HG02798 (cell line): ENCODE measurements at regions not wholly inside any gene's neighbourhood (a gene's known extent, or its start where the extent isn't known, plus 50 kb on each side); places are given as distances from the start of the nearest gene placed in this dataset.
A peak's percentile ranks its signal among the peaks of the same experiment; 100 is the strongest.
"Not testable (repeated sequence)": the region's sequence is repeated elsewhere in the genome, so short reads cannot be mapped to it uniquely, and the experiment has no call there.

Source experiments
- ATAC-seq: cut with Tn5 transposase; IDR thresholded peaks from one replicate; pipeline ENCODE4 v1.9.1; 2021; ENCODE audit warnings: mild to moderate bottlenecking; ENCODE audit not compliant: unreplicated experiment, poor library complexity

DNA sequence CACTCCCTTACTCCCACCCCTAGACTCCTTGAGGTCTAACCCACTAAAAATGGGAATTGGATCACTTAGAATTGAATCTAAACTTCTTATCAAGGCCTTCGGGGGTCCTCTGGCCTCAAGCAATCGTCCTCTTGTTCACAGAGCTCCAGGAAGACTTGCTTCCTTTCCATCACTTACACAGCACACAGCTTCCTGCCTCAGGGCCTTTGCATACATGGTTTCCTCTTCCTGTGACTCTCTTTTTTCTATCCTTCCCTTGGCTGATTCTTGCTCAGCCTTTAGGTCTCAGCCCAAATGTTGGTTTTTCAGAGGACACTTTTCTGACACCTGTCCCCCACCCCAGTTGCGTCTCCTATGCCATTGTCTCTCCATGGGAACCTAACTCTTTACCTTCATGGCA, 50.0 kb upstream of the ALDH1B1 start:
- ATAC-seq = no peak

GRCh38 chr9:38342096-38342495, 50.4 kb upstream of the ALDH1B1 start:
- no peak for ATAC-seq

DNA sequence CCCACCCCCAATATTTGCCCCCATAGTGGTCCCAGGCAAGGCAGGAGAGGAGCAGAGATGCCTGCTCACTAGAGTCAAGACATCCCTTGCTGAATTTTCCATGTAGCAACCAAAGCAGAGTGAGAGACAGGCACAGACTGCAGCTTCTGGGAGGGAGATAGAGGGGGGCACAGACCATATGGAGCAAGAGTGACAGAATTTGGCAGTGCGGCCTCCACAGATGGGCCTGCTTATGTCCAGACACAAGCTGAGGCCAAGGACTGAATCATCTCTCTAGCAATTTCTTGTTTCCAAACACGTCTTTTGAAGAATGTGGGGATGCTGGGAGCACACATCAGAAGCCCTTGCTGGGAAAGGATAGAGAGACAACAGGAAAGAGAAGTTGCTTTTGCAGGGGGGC, 53.0 kb upstream of the ALDH1B1 start:
- ATAC-seq = no peak

DNA sequence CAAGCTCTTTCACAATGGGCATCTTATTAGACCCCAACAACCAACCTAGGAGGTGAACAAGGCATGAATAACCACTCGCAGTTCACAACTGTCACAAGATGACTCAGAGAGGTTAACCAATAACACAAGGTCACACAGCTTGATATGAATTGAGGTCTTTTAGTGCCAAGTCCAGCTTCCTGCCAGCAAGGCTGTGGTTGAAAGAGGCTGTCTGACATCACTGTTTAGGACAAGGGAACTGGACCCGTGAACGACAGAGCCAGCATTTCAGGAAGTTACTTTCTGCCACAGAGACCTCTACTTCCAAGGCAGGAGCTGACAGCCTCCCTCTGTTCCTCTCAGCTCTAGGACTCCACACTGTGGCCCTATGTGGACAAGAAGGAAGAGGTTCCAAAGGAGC, 53.4 kb upstream of the ALDH1B1 start:
- no peak for ATAC-seq

DNA sequence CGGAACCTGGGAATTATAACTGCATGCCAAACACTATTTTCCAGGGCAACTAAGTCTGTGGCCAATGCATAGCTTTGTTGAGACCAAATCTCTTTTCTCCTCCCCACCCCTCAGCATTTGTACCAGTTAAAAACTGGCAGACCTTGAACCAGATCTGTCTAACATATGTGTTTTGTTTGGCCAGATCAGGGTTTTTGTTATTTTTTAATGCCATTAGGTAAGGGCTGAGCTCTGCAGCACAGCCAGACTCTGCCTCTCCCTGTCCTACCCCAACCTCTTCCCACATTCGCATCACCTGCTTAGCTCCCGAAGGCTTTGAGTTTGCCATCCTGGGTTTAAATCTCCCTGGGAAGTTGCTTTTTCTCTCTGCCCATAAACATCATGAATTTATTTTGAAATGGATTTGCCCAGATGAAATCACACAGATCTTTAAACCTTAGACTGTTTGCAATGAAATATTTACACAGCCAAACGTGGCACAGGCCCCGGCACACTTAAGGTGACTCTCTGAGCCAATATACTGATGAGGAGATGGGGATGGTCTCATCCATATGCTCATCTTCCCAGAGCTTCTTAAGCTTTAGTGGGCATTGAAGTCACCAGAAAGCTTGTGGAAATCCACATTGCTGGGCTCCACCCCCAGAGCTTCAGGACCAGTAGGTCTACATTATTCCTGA, 54.0 kb upstream of the ALDH1B1 start:
- ATAC-seq = no peak

DNA sequence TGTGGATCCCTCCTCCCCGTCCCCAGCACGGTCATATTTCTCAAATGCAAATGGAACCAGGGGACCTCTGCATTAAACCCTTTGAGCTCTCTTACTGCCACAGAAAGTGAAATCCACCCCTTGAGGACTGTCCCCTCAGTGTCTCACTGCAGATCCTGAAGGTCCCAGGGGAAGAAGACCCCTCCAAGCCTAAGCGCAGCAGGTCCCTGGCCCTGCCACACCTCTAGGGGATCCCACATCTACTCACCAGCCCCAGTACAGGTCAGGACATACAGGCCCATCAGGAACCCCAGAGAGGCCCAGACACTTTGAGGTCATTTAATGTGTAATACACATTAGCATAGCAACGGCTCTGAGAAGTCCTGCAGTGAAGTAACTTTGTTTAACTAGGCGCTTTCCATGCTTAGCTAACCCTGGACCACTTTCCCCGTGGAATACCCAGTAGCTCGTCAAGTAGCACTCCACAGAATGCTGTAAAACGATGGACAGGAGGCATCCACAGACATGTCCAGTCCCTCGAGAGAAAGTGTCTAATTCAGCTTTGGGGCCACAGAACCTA, 54.7 kb upstream of the ALDH1B1 start:
- ATAC-seq = no peak

DNA sequence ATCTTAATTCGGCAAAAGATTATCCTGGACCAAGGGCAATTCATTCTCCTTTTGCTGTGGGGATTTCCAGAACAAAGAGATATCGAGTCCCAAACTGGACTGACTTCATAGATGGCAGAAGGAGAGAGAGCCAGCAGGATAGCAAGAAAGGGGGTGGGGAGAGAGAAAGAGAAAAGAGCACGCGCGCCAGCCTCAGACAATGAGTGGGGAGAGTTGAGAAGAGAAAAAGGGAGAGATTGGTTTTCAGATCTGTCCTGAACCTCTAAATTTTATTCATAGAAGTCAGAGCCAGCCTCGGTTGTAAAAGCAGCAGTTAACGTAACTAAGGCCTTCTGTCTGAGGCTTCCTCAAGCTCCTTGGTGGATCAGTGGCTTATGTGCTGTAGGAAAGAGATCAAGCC, 55.3 kb upstream of the ALDH1B1 start:
- no peak for ATAC-seq

- no peak for ATAC-seq
Measured at GRCh38 chr9:38336341-38336740, 56.2 kb upstream of the ALDH1B1 start.

GRCh38 chr9:38335686-38336085, 56.8 kb upstream of the ALDH1B1 start:
- ATAC-seq = no peak

- ATAC-seq = no peak
Measured at GRCh38 chr9:38334234-38334633, 58.3 kb upstream of the ALDH1B1 start.

- ATAC-seq = no peak
Measured at GRCh38 chr9:38333047-38333446, 59.5 kb upstream of the ALDH1B1 start.

GRCh38 chr9:38332625-38333024, 59.9 kb upstream of the ALDH1B1 start:
- no peak for ATAC-seq

GRCh38 chr9:38331141-38331540, 61.4 kb upstream of the ALDH1B1 start:
- no peak for ATAC-seq

GRCh38 chr9:38329968-38330367, 62.5 kb upstream of the ALDH1B1 start:
- ATAC-seq = no peak

- ATAC-seq = no peak
Measured at GRCh38 chr9:38328765-38329164, 63.7 kb upstream of the ALDH1B1 start.

- ATAC-seq = no peak
Measured at GRCh38 chr9:38326122-38326521, 66.4 kb upstream of the ALDH1B1 start.

DNA sequence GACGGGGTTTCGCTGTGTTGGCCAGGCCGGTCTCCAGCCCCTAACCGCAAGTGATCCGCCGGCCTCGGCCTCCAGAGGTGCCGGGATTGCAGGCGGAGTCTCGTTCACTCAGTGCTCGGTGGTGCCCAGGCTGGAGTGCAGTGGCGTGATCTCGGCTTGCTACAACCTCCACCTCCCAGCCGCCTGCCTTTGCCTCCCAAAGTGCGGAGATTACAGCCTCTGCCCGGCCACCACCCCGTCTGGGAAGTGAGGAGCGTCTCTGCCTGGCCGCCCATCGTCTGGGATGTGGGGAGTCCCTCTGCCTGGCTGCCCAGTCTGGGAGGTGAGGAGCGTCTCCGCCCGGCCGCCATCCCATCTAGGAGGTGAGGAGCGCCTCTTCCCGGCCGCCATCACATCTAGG, 68.3 kb upstream of the ALDH1B1 start:
- not testable (repeated sequence) for ATAC-seq

DNA sequence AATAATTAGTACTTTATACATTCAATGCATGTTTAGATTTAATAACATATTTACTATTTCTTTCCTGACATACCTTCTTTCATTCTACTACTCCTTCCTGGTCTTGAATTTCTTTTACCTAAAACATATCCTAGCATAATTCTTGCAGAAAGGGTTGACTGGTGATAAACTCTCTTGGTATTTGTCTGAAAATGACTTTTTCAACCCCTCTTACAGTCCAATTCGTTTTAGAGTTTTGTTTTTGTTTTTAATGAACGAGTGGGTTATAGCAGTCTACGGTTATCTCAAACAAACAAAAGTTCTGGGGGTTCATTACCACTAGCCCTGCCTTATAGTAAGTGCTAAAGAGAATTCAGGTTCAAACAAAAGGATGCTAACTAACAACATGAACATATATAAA, 69.6 kb upstream of the ALDH1B1 start:
- ATAC-seq = no peak

DNA sequence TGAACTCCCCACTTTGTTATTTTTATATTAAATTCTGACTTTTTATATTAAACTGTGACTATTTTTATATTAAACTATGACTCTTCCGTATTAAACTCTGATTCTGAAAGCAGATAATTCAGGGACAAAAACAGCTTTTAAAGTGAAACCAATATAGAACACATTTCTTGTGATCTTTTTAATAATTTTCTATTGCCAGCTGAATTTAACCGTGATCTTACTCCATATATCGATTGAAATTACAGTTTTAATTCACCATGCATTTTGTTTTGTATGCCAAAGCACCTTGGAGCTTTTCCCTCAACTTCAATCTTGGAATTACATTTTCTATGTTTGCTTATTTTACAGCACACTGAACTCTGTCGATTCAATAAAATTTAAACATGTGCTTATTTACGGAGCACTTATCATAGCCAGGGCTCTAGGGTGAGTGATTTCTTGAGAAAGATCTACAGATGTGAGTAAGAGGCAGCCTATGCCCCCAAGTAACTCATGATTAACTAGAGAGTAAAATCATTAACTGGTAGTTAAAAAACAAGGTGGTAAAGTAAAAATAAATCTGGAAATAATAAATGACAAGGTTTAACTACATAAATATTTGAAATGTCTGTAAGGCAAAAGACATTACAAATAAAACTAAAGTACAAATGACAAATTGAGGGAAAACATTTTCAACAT, 72.9 kb upstream of the ALDH1B1 start:
- no peak for ATAC-seq

DNA sequence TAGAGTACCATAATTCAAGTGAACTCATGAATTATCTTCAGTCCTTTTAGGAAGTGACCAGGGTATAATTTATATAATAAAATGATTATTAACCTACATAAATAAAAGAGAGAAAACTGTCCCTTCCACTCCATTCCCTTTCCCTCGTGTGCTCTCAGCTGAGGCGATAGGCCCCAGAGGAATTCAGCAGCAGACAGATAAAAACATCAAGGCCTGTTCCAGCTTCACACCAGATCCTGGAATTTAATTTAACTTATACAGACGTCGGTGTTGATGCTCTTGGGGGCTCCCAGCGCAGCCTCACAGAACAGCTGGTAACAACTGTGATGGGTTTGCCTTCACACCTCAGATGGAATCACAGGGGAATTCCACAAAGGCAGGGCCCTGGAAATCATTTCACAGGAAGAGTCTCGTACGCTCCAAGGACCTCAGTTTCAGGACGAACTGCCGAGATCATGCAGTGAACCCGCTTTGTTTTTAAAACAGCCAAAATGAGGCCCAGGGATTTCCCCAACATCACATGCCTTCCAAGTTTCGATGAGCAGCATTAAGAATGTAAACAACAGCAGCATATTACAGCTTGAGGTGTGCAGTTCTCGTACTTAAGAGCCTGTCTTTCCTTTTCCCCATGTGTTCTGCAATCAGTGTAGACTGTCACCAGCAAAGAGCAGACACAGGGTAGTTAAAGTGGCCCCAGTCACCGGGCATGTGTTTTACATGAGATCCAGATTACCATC, 73.6 kb upstream of the ALDH1B1 start:
- peak; percentile 89 for ATAC-seq

DNA sequence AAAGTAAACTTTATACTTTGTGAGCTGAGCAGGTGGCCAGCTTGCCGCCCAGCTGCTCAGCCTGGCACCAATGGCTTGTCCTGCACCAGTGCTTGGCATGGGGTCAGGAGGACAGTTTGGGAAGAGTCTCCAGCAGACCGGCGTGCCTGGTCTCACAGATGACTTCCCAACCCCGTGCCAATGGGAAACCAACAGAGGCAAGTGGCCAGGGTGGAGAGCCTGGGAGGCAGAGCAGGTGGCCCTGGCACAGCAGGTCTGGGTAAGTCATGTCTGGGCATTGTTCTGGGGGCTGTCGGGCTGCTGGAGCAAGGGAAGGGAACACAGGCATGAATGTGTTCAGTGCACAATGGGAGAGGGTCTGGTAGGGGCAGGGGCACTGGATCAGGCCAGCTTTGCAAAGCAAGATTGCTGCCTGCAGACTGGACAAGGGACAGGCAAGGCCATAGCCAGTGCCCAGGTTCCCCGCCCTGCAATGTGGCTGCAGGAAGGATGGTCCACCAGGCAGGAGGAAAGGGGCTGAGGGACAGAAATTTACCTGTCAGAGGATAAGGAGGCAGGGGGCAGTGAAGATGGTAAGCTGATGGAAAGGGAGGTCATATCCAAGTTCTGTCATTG, 76.2 kb upstream of the ALDH1B1 start:
- ATAC-seq = no peak
